Fibroblast of the conjunctiva (primary cell): ENCODE measurements at regions not wholly inside any gene's neighbourhood (a gene's known extent, or its start where the extent isn't known, plus 50 kb on each side); places are given as distances from the start of the nearest gene placed in this dataset.

Experiments used
- DNase-seq: peaks from one replicate; pipeline ENCODE4 v3.0.0-alpha.2; 2010; ENCODE audit warnings: low read depth

DNA sequence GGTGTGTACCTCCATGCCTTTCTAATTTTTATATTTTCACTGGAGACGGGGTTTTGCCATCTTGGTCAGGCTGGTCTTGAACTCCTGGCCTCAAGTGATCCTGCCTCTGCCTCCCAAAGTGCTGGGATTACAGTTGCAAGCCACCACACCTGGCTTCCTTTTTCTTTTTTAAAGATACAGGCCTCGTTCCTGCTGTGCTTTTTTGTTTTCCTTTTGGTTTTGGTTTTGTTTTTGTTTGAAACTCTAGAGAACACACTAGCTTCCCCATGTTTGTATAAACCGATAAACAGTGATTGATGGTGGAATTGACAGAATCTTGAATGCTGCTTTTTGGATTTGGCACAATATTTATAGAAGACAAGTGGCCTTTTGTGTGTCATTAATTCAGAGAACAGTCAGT lies 1603.4 kb downstream of the MAT2B start:
- no peak for DNase-seq

- no peak for DNase-seq
Observed at GRCh38 chr5:165119175-165119574, 1613.8 kb downstream of the MAT2B start.

- DNase-seq: no peak
Observed at GRCh38 chr5:165126598-165126997, 1621.2 kb downstream of the MAT2B start.

GRCh38 chr5:165127941-165128340 lies 1622.5 kb downstream of the MAT2B start:
- no peak for DNase-seq

GRCh38 chr5:165130656-165131055 lies 1625.2 kb downstream of the MAT2B start:
- DNase-seq: no peak

- no peak for DNase-seq
Observed at GRCh38 chr5:165134155-165134554, 1628.7 kb downstream of the MAT2B start.

DNA sequence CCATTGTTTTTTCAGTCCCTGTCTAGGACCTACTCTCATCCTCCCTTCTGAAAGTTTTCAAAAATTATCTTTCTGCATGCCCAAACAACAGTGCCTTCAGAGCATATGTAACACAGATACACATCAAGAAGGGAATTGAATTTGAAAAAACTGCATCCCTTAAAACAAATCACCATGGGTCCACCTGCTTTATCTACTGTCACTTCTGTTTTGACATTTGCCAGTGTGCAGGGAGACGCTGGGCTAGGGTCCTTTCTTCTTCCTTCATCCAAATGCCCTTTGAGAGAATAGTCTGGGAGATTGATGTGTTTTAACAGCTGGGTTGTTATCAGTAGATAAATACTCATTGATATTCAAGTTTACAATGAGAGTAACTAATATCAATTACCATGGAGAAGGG lies 1630.1 kb downstream of the MAT2B start:
- DNase-seq: no peak

DNA sequence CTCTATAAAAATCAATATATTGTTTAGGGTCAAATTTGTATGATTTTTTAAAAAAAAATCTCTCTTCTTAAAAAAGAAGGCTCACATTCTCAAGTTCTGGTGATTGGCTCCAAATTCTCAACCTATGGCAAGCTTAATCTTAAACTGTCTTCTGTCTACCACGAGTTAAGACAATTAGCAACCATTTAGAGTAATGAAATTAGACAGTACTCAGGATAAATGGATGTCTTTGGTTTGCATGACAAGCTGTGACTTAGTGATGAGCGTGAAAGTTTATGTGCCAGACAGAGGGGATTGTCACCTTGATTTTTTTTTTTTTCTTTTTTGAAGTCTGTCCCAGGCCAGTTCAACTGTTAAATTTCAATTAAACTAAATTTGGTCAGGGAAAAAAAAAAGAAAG lies 1632.3 kb downstream of the MAT2B start:
- DNase-seq: no peak

DNA sequence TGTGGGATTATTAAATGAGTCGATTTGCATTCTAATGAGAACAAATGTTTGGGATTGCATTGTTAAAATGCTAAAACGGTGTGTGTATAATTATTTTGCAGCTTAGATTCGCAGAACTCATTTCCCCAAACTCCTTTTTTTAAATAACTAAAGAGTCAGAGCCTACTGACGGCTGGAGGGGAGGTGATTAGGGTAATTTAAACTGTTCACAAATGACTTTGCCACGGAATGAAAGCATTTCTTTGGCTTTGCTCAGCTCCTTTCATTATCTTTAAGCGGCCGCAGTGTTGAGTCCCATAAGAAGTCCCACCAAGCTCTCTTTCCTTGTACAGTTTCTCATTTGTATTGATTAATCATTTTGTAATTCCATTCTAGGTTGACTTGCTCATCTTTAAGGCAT lies 1632.8 kb downstream of the MAT2B start:
- no peak for DNase-seq

DNA sequence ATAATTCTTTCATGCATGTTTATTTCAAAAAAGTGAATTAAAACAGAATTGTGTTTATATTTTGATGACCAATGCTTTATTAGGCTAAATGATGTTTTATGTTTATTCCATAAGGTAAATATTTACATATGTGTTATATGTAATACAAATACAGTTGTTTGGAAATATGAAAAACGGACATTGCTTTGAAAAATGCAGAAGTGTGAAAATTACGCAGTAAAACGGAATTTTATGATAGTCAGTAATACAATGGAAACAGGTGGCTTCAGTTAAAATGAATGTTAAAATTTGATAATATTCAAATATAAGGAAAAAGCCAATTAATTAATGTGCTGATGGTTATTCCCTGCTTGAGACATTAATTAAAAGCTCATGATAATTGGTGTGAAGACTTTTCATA lies 1633.8 kb downstream of the MAT2B start:
- no peak for DNase-seq

DNA sequence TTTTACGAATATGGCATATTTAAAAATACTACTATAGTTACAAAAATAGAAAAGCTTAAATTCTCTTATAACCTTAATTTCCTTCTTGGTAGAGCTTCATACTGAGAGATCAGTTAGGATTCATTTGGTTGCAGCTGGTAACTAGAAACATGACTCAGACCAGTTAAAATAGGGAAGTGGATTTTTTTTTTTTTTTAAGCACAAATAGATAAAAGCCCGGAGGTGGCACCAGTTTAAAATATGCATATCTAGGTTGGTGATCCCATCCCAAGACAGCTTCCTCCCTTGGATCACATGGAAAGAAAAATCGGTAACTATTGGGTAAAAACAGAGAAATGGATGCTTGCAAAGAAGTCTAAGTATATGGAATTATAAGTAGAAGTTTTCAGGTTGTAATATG lies 1634.3 kb downstream of the MAT2B start:
- no peak for DNase-seq

DNA sequence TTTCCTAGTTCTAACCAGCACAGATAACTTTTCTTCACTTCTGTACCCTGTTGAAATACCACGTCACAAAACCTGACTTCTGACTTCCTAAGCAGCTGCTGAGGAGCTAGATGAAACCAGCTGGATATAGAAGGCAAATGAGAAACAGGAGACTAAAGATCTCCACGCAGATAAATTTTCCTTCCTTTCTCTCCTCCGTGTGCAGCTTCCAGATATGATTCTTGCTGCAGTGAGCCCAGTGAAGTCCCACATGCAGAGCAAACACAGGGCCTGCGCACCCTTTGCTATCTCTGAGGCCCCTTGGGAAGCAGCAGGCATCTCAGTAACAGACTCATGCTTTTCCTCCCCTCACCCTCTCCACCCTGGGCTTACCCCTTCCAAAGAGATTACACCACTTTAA lies 1638.3 kb downstream of the MAT2B start:
- DNase-seq: no peak

GRCh38 chr5:165149431-165149830 lies 1644.0 kb downstream of the MAT2B start:
- no peak for DNase-seq

DNA sequence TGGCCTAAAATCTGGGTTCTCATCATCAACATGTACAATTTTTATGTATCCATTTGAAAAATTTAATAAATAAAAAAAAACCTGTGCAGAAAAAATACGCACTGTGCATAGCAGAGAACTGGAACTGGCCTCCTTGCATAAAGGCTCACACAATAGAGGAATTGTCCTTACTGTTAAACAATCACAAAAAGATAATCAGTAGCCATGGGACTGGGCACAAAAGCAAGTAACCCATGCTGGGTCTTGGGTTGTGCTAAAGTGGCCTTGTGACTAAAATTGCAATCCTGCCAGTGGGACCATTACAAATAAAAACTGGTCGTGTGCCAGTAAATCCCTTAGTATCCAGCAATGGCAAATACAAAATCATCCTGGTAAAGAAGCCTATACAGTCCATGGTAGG lies 1646.6 kb downstream of the MAT2B start:
- DNase-seq: no peak

DNA sequence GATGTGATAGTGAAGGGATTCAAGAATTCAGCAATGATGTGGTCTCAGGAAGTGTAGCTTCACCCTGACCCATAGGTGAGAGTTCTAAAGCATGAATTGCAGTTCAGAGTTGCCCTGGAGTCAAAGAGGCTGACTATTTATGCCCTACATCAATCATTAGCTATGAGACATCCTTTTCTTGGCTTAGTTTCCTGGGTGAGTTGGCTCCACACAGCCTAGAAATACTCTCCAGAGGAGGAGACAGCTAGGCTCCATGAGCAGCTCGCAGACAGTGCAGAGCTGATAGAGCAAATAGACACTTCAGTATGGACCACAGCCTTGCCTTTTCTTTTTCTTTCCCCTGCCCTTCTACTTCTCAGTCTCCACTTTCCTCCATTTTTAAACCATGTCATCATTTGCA lies 1651.8 kb downstream of the MAT2B start:
- no peak for DNase-seq

- no peak for DNase-seq
Observed at GRCh38 chr5:165161204-165161603, 1655.8 kb downstream of the MAT2B start.

- DNase-seq: no peak
Observed at GRCh38 chr5:165163861-165164260, 1658.4 kb downstream of the MAT2B start.

DNA sequence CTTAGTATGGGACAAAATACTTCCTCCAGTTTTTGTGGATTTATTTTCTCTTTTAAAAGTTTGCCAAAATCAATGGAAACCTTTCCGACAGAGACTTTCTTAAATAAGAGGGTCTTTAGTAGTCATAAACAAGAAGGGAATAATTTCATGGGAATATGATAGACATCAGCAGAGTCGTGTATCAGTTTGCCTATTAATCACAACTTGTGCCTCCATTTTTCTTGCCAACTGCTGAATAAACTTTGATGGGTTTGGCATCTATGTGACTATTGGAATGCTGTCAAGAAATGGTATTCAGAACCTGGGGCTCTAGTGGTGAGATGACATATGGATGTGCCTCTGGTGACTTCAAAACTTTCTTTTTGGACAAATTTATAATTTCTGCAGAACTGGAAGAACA lies 1668.2 kb downstream of the MAT2B start:
- DNase-seq: no peak

GRCh38 chr5:165175041-165175440 lies 1669.6 kb downstream of the MAT2B start:
- no peak for DNase-seq

DNA sequence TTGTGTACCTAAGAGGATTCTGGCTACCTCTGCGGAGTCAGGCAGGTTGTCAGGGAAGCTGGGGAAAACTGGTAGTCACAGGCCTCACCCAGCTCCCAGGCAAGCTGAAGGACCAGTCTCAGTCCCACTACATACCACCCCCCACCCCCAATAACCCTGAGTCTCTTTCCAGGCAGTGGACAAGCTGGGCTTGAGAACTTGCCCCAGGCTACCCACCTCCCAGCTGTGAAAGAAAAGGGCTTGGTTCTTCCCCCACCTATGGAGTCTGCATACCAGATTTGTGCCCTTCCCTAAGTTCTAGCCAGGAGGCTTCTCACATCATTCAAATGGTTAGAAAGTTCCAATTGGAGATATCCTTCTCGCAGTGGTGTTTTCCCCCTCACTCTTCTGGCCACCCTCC lies 1678.8 kb downstream of the MAT2B start:
- no peak for DNase-seq

GRCh38 chr5:165185716-165186115 lies 1680.3 kb downstream of the MAT2B start:
- no peak for DNase-seq

DNA sequence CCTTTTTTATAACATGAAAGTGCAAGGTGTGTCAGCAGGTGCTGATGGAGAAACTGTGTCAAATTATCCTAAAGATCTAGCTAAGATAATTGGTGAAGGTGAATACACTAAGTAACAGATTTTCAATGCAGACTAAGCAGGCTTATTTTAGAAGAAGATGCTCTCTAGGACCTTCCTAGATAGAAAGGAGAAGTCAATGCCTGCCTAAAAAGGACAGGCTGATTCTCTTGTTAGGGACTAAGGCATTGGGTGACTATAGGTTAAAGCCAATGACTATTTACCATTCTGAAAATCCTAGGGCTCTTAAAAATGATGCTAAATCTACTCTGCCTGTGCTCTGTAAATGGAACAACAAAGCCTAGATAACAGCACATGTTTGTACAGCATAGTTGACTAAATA lies 1682.4 kb downstream of the MAT2B start:
- DNase-seq: no peak

DNA sequence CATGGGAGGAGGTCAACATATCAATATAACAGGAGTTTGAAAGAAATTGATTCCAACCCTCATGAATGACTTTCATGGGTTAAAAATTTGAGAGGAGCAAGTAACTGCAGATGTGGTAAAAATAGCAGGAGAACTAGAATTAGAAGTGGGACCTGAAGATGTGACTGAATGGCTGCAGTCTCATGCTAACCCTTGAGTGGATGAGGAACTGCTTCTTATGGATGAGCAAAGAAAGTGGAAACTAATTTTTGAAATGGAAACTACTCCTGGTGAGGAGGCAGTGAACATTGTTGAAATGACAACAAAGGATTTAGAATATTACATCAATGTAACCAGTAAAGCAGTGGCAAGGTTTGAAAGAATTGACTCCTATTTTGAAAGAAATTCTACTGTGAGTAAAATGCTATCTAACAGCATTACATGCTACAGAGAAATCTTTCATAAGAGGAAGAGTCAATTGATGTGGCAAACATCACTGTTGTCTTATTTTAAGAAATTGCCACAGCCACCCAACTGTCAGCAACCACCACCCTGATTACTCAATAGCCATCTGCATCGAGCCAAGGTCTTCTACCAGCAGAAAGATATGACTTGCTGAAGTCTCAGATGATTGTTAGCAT lies 1683.2 kb downstream of the MAT2B start:
- no peak for DNase-seq

GRCh38 chr5:165196961-165197360 lies 1691.5 kb downstream of the MAT2B start:
- DNase-seq: no peak

DNA sequence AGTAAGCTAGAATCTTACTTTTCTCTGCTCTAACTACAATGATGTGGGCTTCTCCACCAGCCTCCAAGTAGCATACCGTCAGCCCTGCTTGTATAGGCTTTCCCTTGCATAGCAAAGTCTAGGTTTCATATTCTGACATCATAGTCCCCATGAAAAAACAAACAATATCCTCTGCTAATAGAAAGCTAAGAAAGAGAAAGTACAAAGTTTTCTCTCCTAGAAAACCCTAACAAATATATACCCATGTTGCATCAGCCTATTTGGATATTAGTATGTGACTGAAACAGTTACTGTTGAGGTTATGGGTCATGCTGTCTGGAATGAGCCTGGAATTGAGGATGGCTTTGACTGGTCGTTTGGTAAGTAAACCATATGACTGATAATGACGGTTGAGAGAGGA lies 1696.0 kb downstream of the MAT2B start:
- no peak for DNase-seq
